ENCODE measurements at regions not wholly inside any gene's neighbourhood (a gene's known extent, or its start where the extent isn't known, plus 50 kb on each side); places are given as distances from the start of the nearest gene placed in this dataset.
"Not testable (repeated sequence)": the region's sequence is repeated elsewhere in the genome, so short reads cannot be mapped to it uniquely, and the experiment has no call there.

DNA sequence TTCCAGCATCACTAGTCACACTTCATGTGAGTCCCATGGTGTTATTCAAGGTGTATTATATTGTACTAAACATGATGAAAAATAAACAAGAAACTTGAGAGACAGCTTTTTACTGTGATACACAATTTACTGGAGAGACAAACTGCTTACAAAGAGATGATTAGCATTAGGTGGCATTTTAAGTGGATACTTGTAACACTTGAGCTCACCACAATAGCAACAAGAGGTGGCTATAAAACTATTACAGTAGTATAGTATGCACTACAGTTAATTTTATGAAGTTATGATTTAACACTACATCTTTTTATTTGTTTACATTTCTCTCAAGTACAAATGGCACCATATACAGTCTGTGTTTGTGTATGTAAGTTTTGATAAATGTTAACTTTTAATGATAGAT is 246.6 kb downstream of the PARM1 start:
- no peaks in the 10 kb centered on the region for H3K36me3 Mint-ChIP-seq (ENCODE audit: low read depth, unreplicated experiment)
- no peak for DNase-seq (ENCODE audit: low spot score)
- H3K27ac Mint-ChIP-seq (ENCODE audit: unreplicated experiment), result no peak overlapping the region
- TF ChIP-seq CTCF (IDR thresholded peaks at IDR 0.05; ENCODE audit: unreplicated experiment), result no peak
- H3K27me3 Mint-ChIP-seq (ENCODE audit: unreplicated experiment), result no peaks in the 10 kb centered on the region
- no peaks in the 10 kb centered on the region for H3K4me1 Mint-ChIP-seq (ENCODE audit: unreplicated experiment)
- no peaks in the 10 kb centered on the region for H3K9me3 Mint-ChIP-seq (ENCODE audit: unreplicated experiment)
- H3K4me3 Mint-ChIP-seq (ENCODE audit: unreplicated experiment), result no peak overlapping the region

DNA sequence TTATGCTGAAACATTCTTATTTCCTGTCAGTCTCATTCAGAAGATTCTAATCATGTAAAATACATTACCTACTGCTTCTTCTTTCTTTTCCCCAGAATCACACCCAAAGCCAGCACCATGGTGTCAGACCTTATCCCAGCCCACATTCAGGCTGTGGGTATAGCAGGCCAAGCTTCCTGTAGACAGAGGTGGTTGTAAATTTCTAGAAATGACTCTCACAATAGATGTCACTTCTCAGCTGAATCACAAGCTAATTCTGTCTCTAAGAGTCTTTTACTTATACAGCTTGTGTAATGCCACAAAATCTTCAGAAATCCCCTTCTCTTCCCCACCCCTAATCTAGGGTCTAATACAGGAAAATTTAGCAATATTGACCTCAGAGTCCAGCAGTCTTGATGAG is 239.6 kb downstream of the PARM1 start:
- Mint-ChIP-seq H3K9me3 (ENCODE audit: unreplicated experiment) (no peaks in the 10 kb centered on the region), H3K27me3 (ENCODE audit: unreplicated experiment) (no peaks in the 10 kb centered on the region), H3K36me3 (ENCODE audit: low read depth, unreplicated experiment) (no peaks in the 10 kb centered on the region), H3K27ac (ENCODE audit: unreplicated experiment) (no peak overlapping the region), H3K4me3 (ENCODE audit: unreplicated experiment) (no peak overlapping the region), H3K4me1 (ENCODE audit: unreplicated experiment) (no peaks in the 10 kb centered on the region)
- no peak for TF ChIP-seq CTCF (IDR thresholded peaks at IDR 0.05; ENCODE audit: unreplicated experiment)
- DNase-seq (ENCODE audit: low spot score), result no peak

- H3K27me3 Mint-ChIP-seq (ENCODE audit: unreplicated experiment), result no peaks in the 10 kb centered on the region
- no peak for TF ChIP-seq CTCF (IDR thresholded peaks at IDR 0.05; ENCODE audit: unreplicated experiment)
- no peaks in the 10 kb centered on the region for H3K9me3 Mint-ChIP-seq (ENCODE audit: unreplicated experiment)
- no peak overlapping the region for H3K27ac Mint-ChIP-seq (ENCODE audit: unreplicated experiment)
- DNase-seq (ENCODE audit: low spot score), result no peak
- no peaks in the 10 kb centered on the region for H3K36me3 Mint-ChIP-seq (ENCODE audit: low read depth, unreplicated experiment)
- no peaks in the 10 kb centered on the region for H3K4me1 Mint-ChIP-seq (ENCODE audit: unreplicated experiment)
- H3K4me3 Mint-ChIP-seq (ENCODE audit: unreplicated experiment), result no peak overlapping the region
Observed at GRCh38 chr4:75169427-75169826, 236.5 kb downstream of the PARM1 start.

DNA sequence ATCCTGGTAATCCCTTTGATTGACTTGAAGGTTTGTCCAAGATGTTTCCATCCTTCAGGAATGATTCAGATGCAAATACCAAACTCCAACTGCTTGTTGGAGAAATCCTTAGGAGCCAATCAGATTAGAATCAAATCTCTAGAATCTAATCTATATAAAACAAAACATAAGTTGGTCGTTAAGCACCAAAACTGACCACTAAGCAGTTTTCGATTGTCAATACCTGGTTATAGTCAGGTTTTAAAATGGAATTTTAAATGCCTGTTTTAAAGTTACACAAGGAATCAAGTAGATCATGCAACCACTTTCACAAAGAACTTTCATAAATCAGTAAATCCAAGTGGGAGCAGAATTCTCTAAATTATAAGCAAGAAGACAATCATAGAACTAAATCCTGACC is 236.1 kb downstream of the PARM1 start:
- Mint-ChIP-seq H3K9me3 (ENCODE audit: unreplicated experiment) (no peaks in the 10 kb centered on the region), H3K36me3 (ENCODE audit: low read depth, unreplicated experiment) (no peaks in the 10 kb centered on the region), H3K4me1 (ENCODE audit: unreplicated experiment) (no peaks in the 10 kb centered on the region), H3K27me3 (ENCODE audit: unreplicated experiment) (no peaks in the 10 kb centered on the region), H3K4me3 (ENCODE audit: unreplicated experiment) (no peak overlapping the region), H3K27ac (ENCODE audit: unreplicated experiment) (no peak overlapping the region)
- no peak for TF ChIP-seq CTCF (IDR thresholded peaks at IDR 0.05; ENCODE audit: unreplicated experiment)
- DNase-seq (ENCODE audit: low spot score), result no peak

DNA sequence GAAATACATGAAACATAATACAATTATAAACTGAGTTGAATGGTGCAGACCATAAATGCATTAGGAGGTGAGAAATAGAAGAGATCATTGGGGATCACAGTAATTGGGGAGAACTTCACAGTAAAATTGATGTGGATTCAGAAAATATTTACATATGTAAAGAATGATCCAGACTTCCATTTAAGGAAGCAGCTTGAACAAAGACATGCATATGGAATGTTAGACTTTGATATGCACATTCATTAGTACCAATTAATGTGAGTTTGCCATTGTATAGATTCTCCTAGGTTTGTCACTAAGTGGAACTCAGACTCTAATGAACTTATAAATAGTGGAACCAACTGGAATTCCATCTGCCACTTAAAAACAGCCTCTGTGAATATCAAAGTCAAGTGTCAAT is 235.6 kb downstream of the PARM1 start:
- Mint-ChIP-seq H3K9me3 (ENCODE audit: unreplicated experiment) (no peaks in the 10 kb centered on the region), H3K36me3 (ENCODE audit: low read depth, unreplicated experiment) (no peaks in the 10 kb centered on the region), H3K4me3 (ENCODE audit: unreplicated experiment) (no peak overlapping the region), H3K4me1 (ENCODE audit: unreplicated experiment) (no peaks in the 10 kb centered on the region), H3K27ac (ENCODE audit: unreplicated experiment) (no peak overlapping the region), H3K27me3 (ENCODE audit: unreplicated experiment) (no peaks in the 10 kb centered on the region)
- no peak for DNase-seq (ENCODE audit: low spot score)
- no peak for TF ChIP-seq CTCF (IDR thresholded peaks at IDR 0.05; ENCODE audit: unreplicated experiment)

DNA sequence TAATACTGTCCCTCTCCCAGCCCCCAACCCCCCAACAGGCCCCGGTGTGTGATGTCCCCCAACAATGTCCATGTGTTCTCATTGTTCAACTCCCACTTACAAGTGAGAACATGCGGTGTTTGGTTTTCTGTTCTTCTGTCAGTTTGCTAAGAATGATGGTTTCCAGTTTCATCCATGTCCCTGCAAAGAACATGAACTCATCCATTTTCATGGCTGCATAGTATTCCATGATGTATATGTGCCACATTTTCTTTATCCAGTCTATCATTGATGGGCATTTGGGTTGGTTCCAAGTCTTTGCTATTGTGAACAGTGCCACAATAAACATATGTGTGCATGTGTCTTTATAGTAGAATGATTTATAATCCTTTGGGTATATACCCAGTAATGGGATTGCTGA is 232.2 kb downstream of the PARM1 start:
- not testable (repeated sequence) for H3K27ac Mint-ChIP-seq (ENCODE audit: unreplicated experiment); H3K36me3 Mint-ChIP-seq (ENCODE audit: low read depth, unreplicated experiment); DNase-seq (ENCODE audit: low spot score); H3K4me3 Mint-ChIP-seq (ENCODE audit: unreplicated experiment); H3K27me3 Mint-ChIP-seq (ENCODE audit: unreplicated experiment); H3K9me3 Mint-ChIP-seq (ENCODE audit: unreplicated experiment); H3K4me1 Mint-ChIP-seq (ENCODE audit: unreplicated experiment)
